SH-SY5Y (cell line): ENCODE measurements at regions not wholly inside any gene's neighbourhood (a gene's known extent, or its start where the extent isn't known, plus 50 kb on each side); places are given as distances from the start of the nearest gene placed in this dataset.

ENCODE experiments used
- GATA2 ChIP-seq: IDR thresholded peaks from 2 replicates; pipeline ENCODE4 v1.6.1; 2011; ENCODE audit warnings: mild to moderate bottlenecking, low read depth, low read length
- GATA3 ChIP-seq: IDR thresholded peaks from 2 replicates; pipeline ENCODE4 v1.6.1; 2011; ENCODE audit warnings: low read depth, mild to moderate bottlenecking, low read length, moderate library complexity

GRCh38 chr15:62875626-62876021, 166.9 kb upstream of the TPM1 start:
- TF ChIP-seq GATA2, result no peak
- TF ChIP-seq GATA3, result no peak
